ENCODE measurements at regions not wholly inside any gene's neighbourhood (a gene's known extent, or its start where the extent isn't known, plus 50 kb on each side); places are given as distances from the start of the nearest gene placed in this dataset.

DNA sequence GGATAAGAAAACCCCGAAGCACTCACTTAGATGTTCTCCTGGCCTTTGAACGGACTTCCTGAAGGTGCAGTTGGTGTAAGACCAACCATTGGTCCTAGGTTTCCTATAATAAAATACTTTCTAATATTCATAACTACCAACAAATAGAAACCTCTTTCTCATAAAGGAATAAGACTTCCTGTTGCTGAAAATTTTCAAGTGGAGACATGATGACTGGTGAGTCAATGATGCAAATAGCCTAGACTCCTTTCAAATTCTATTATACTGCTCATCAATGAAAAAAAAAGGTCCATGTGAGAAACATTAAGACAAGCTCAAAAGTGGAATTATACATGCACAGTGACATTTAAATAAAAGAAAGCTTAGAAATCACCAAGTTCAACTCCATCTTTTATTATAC is 862.8 kb downstream of the FAM181B start:
- TF ChIP-seq POLR2A (IDR thresholded peaks at IDR 0.05; ENCODE audit: low read depth, low read length) (no peak), NFYB (IDR thresholded peaks at IDR 0.05; ENCODE audit: insufficient read depth, low read depth, low read length) (no peak)
